Stomach (tissue), 8 donors: ENCODE measurements at regions not wholly inside any gene's neighbourhood (a gene's known extent, or its start where the extent isn't known, plus 50 kb on each side); places are given as distances from the start of the nearest gene placed in this dataset.

Experiments used
- DNase-seq, 2 donors: peaks; one replicate each; pipeline versions ENCODE4 v3.0.0 to v3.0.0-alpha.2; 2013 to 2019
- H3K27ac ChIP-seq, 5 donors: fragments of 200-600 bp in 4 of 5; sonication (generic) in 4 of 5; one replicate each; pipeline ENCODE4 v1.5.1; 2013 to 2019; ENCODE audit warnings: mild to moderate bottlenecking in 1 of 5, moderate library complexity in 1 of 5
- H3K27me3 ChIP-seq, 3 donors: fragments of 200-600 bp; sonication (generic); one replicate each; pipeline ENCODE4 v1.5.1; 2017 to 2019; ENCODE audit warnings: mixed run types in 1 of 3
- H3K36me3 ChIP-seq, 4 donors: fragments of 200-600 bp; sonication (generic); 1 replicate in 3 of 4; 2 replicates in 1 of 4; pipeline ENCODE4 v1.5.1; 2016 to 2019
- H3K4me1 ChIP-seq, 4 donors: fragments of 200-600 bp; sonication (generic); one replicate each; pipeline ENCODE4 v1.5.1; 2016 to 2019
- H3K4me3 ChIP-seq, 4 donors: fragments of 200-600 bp; sonication (generic) in 3 of 4; one replicate each; pipeline ENCODE4 v1.5.1; 2016 to 2019; ENCODE audit warnings: mild to moderate bottlenecking in 1 of 4
- H3K9me3 ChIP-seq, 4 donors: fragments of 200-600 bp; sonication (generic); one replicate each; pipeline ENCODE4 v1.5.1; 2016 to 2019
- EP300 ChIP-seq: sonication (generic); formaldehyde crosslinking; IDR thresholded peaks from one replicate; pipeline ENCODE4 v1.6.1; 2017; ENCODE audit warnings: antibody characterized with exemption
- POLR2A ChIP-seq, 4 donors: fragments of 450-650 bp; IDR thresholded peaks; one replicate each; pipeline ENCODE4 v1.6.1; 2016; ENCODE audit warnings: antibody characterized with exemption in 4 of 4, control low read depth in 2 of 4, mild to moderate bottlenecking in 1 of 4, moderate library complexity in 1 of 4
- POLR2AphosphoS5 ChIP-seq, 3 donors: sonication (generic); formaldehyde crosslinking; IDR thresholded peaks; one replicate each; pipeline ENCODE4 v1.6.1; 2016; ENCODE audit warnings: antibody characterized with exemption in 3 of 3
- WGBS, 5 donors: extraction: QIAGEN DNeasy Blood & Tissue Kit in 3 of 5; methylation state at CpG; one replicate each; pipeline versions ENCODE4 v1.1.5 to v1.1.7; 2013 to 2018; 5-methylcytosine and 5-hydroxymethylcytosine counted together
- intact Hi-C: fragments of 100-400 bp; cut with DNase I; formaldehyde crosslinking; loops from one replicate; pipeline ENCODE4 v1.15.1; 2023; ENCODE audit warnings: low total_unique reads
- TF ChIP-seq, protein P1 (sequence below), 7 experiments: fragments of 450-650 bp in 4 of 7; fragments of 200-600 bp in 3 of 7; sonication (generic) in 3 of 7; IDR thresholded peaks; one replicate each; pipeline ENCODE4 v1.5.1; 2016 to 2019; ENCODE audit warnings: antibody characterized with exemption in 7 of 7, control low read depth in 2 of 7, mild to moderate bottlenecking in 1 of 7
- donor health status: healthy with polysubstance abuse.
- donor health status: Bipolar disorder and iron deficiency.
- donor health status: healthy.

DNA sequence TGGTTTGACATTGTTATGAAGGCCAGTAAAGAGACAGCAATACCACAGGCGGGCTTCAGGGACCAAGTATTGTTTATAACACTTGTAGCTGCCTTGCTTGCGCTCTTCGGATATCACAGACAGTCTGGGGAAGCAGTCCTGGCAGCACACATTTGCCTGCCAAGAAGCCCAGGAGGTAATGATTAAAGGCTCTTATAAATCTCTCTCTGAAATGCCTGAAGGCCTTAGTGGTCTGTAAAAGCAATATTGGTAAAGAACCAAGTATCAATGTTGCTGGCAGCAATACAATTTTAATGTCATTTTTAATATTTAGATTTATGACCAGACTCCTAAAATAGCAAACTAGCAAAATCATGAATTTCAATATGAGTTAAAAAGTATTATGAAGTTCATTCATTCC, 1312.4 kb downstream of the PCDH9 start:
- Histone ChIP-seq H3K36me3 (no peaks in the 10 kb centered on the region), H3K4me1 (no peaks in the 10 kb centered on the region), H3K9me3 (no peaks in the 10 kb centered on the region), H3K27ac (no peak overlapping the region), H3K4me3 (no peak overlapping the region), H3K27me3 (no peaks in the 10 kb centered on the region)
- TF ChIP-seq EP300: no peak
- TF ChIP-seq, protein P1, sequence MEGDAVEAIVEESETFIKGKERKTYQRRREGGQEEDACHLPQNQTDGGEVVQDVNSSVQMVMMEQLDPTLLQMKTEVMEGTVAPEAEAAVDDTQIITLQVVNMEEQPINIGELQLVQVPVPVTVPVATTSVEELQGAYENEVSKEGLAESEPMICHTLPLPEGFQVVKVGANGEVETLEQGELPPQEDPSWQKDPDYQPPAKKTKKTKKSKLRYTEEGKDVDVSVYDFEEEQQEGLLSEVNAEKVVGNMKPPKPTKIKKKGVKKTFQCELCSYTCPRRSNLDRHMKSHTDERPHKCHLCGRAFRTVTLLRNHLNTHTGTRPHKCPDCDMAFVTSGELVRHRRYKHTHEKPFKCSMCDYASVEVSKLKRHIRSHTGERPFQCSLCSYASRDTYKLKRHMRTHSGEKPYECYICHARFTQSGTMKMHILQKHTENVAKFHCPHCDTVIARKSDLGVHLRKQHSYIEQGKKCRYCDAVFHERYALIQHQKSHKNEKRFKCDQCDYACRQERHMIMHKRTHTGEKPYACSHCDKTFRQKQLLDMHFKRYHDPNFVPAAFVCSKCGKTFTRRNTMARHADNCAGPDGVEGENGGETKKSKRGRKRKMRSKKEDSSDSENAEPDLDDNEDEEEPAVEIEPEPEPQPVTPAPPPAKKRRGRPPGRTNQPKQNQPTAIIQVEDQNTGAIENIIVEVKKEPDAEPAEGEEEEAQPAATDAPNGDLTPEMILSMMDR (IDR thresholded peaks at IDR 0.05): no peak
- no peak for TF ChIP-seq POLR2AphosphoS5 (IDR thresholded peaks at IDR 0.05)
- TF ChIP-seq POLR2A (IDR thresholded peaks at IDR 0.05): no peak
- WGBS, 5 donors: 76 to 89% (median 82%) methylated on average over 3 of the region's 3 CpGs
- intact Hi-C loops: no loop called here
- DNase-seq: no peak

DNA sequence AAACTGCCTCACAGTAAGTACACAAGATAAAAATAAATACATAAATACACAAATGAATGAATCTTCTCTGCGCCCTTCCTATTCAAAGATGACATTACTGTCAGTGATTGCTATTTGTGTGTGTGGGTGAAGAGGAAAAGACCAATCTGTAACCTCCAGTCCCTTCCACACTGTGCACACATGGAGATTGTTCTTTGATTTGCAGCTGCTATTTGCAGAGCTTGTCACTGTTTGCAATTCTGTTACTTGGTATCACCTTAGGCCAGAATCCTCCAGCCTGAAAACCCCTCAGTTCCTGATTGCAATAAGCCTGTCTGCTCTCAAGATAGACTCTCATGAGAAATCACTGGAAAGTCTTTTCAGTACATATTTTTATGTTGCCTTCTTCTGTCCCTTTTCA, 1314.9 kb downstream of the PCDH9 start:
- H3K36me3 ChIP-seq: no peaks in the 10 kb centered on the region
- intact Hi-C loops: no loop called here
- no peaks in the 10 kb centered on the region for H3K27me3 ChIP-seq
- H3K27ac ChIP-seq: no peak overlapping the region
- no peak overlapping the region for H3K4me3 ChIP-seq
- H3K9me3 ChIP-seq: no peaks in the 10 kb centered on the region
- 85 to 88% (median 87%) methylated on average over 1 of the region's 1 CpG for WGBS, 5 donors
- DNase-seq: no peak
- TF ChIP-seq POLR2AphosphoS5 (IDR thresholded peaks at IDR 0.05) (no peak), EP300 (no peak), POLR2A (IDR thresholded peaks at IDR 0.05) (no peak)
- TF ChIP-seq, protein P1 (IDR thresholded peaks at IDR 0.05): no peak
- H3K4me1 ChIP-seq: no peaks in the 10 kb centered on the region

DNA sequence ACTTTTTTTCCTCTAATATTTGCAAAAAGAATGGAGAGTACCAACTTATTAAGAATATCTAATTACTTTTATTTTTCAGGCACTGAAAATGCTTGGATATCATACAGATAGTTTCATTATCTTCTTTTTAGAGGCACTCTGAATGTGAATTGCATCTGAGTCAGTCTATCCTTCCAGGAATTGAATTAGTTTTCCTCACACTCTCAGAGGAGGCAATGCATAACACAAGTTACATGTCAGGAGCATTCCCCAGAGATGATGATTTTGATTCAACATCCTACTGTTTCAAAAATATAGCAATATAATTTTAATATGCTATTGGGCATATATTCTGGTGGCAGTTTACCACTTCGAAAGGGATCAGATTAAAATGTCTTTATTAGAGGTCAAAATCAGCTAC, 1315.4 kb downstream of the PCDH9 start:
- Histone ChIP-seq H3K36me3 (no peaks in the 10 kb centered on the region), H3K4me1 (no peaks in the 10 kb centered on the region), H3K27ac (no peak overlapping the region), H3K9me3 (no peaks in the 10 kb centered on the region), H3K4me3 (no peak overlapping the region), H3K27me3 (no peaks in the 10 kb centered on the region)
- TF ChIP-seq POLR2A (IDR thresholded peaks at IDR 0.05) (no peak), POLR2AphosphoS5 (IDR thresholded peaks at IDR 0.05) (no peak), EP300 (no peak)
- TF ChIP-seq, protein P1 (IDR thresholded peaks at IDR 0.05): no peak
- DNase-seq: no peak
- intact Hi-C loops: no loop called here
- WGBS, 5 donors: 75 to 97% (median 83%) methylated on average over 1 of the region's 1 CpG

DNA sequence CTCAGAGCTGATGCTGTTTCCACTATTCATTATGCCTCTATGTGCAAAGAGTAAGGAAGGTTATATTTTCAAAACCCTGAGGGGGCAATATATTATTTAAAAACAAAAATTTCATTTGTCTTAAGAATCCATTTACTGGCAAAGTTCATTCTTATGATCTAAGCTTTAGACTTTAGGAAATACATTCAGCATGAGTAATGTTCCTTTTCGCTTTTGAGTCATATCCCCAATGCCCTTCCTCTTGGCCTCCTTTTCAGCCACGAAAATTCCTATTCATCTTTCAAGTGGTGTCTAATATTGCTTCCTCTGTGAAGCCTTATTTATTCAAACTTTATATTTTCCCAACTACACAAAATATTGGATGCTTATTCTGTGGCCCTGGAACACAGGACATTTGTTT, 1317.0 kb downstream of the PCDH9 start:
- TF ChIP-seq POLR2AphosphoS5 (IDR thresholded peaks at IDR 0.05) (no peak), EP300 (no peak), POLR2A (IDR thresholded peaks at IDR 0.05) (no peak)
- TF ChIP-seq, protein P1 (IDR thresholded peaks at IDR 0.05): no peak
- intact Hi-C loops: no loop called here
- no peaks in the 10 kb centered on the region for H3K27me3 ChIP-seq
- H3K36me3 ChIP-seq: no peaks in the 10 kb centered on the region
- 50 to 68% (median 57%) methylated on average over 2 of the region's 2 CpGs for WGBS, 5 donors
- no peak overlapping the region for H3K4me3 ChIP-seq
- no peaks in the 10 kb centered on the region for H3K4me1 ChIP-seq
- peak in 1 of 2 donors; percentile 22 for DNase-seq
- no peak overlapping the region for H3K27ac ChIP-seq
- H3K9me3 ChIP-seq: no peaks in the 10 kb centered on the region
